Mesendoderm (in vitro differentiated cells): ENCODE measurements at regions not wholly inside any gene's neighbourhood (a gene's known extent, or its start where the extent isn't known, plus 50 kb on each side); places are given as distances from the start of the nearest gene placed in this dataset.

Source experiments
- DNase-seq: peaks from one replicate; pipeline ENCODE4 v3.0.0; 2013
- H2AK5ac ChIP-seq: 2 replicates; pipeline ENCODE4 v1.6.1; 2013; ENCODE audit warnings: low read length, inconsistent platforms
- H2BK120ac ChIP-seq: 2 replicates; pipeline ENCODE4 v1.6.1; 2013; ENCODE audit warnings: low read depth, mild to moderate bottlenecking, low read length, moderate library complexity, mixed read lengths
- H2BK15ac ChIP-seq: replicated peaks from 2 replicates; pipeline ENCODE4 v1.6.1; 2013; ENCODE audit warnings: low read depth, mild to moderate bottlenecking, moderate library complexity
- H2BK5ac ChIP-seq: 2 replicates; pipeline ENCODE4 v1.6.1; 2013; ENCODE audit warnings: low read length, inconsistent platforms
- H3K18ac ChIP-seq: 2 replicates; pipeline ENCODE4 v1.6.1; 2013; ENCODE audit warnings: mild to moderate bottlenecking, low read length, mixed read lengths
- H3K23ac ChIP-seq: one replicate; pipeline ENCODE4 v1.6.1; 2013; ENCODE audit warnings: low read length
- H3K27ac ChIP-seq: 2 replicates; pipeline ENCODE4 v1.5.1; 2013; ENCODE audit warnings: low read depth, mild to moderate bottlenecking, inconsistent platforms, low read length, moderate library complexity
- H3K27me3 ChIP-seq: 2 replicates; pipeline ENCODE4 v1.6.1; 2013; ENCODE audit warnings: low read length, control low read depth, mild to moderate bottlenecking, inconsistent platforms; ENCODE audit not compliant: insufficient read depth, poor library complexity
- H3K36me3 ChIP-seq: 2 replicates; pipeline ENCODE4 v1.6.1; 2013; ENCODE audit warnings: low read length, inconsistent platforms; ENCODE audit not compliant: control insufficient read depth, insufficient read depth
- H3K4ac ChIP-seq: one replicate; pipeline ENCODE4 v1.6.1; 2013; ENCODE audit warnings: low read depth, mild to moderate bottlenecking, low read length, moderate library complexity
- H3K4me1 ChIP-seq: 2 replicates; pipeline ENCODE4 v1.6.1; 2013; ENCODE audit warnings: low read depth, low read length, inconsistent platforms; ENCODE audit not compliant: control insufficient read depth
- H3K4me2 ChIP-seq: 2 replicates; pipeline ENCODE4 v1.6.1; 2013; ENCODE audit warnings: low read length
- H3K4me3 ChIP-seq: 2 replicates; pipeline ENCODE4 v1.5.1; 2013; ENCODE audit warnings: mild to moderate bottlenecking, low read length
- H3K56ac ChIP-seq: one replicate; pipeline ENCODE4 v1.6.1; 2013; ENCODE audit warnings: low read length
- H3K79me1 ChIP-seq: 2 replicates; pipeline ENCODE4 v1.6.1; 2013; ENCODE audit warnings: low read length, inconsistent platforms
- H3K79me2 ChIP-seq: 2 replicates; pipeline ENCODE4 v1.6.1; 2013; ENCODE audit warnings: mild to moderate bottlenecking, low read length; ENCODE audit not compliant: control insufficient read depth, insufficient read depth
- H3K9ac ChIP-seq: 2 replicates; pipeline ENCODE4 v1.6.1; 2013; ENCODE audit warnings: low read length, inconsistent platforms
- H4K5ac ChIP-seq: one replicate; pipeline ENCODE4 v1.6.1; 2013; ENCODE audit warnings: low read length
- H4K8ac ChIP-seq: one replicate; pipeline ENCODE4 v1.6.1; 2013; ENCODE audit warnings: low read depth, mild to moderate bottlenecking, control low read depth, low read length, moderate library complexity
- WGBS: extraction: QIAGEN DNeasy Blood & Tissue Kit; methylation state at CpG from one replicate; pipeline ENCODE4 v1.1.7; 2013; ENCODE audit warnings: low lambda C conversion rate, missing lambda C conversion rate; ENCODE audit not compliant: insufficient coverage; ENCODE audit errors: extremely low coverage; 5-methylcytosine and 5-hydroxymethylcytosine counted together

- Histone ChIP-seq H3K27ac (no peak overlapping the region), H3K23ac (no peak overlapping the region), H3K4me2 (no peak overlapping the region), H3K4me3 (no peak overlapping the region), H2BK5ac (no peak overlapping the region), H3K79me1 (no peaks in the 10 kb centered on the region), H3K9ac (no peak overlapping the region), H2BK120ac (no peak overlapping the region), H2BK15ac (no peak overlapping the region), H4K5ac (no peak overlapping the region), H3K27me3 (no peaks in the 10 kb centered on the region), H2AK5ac (no peak overlapping the region), H3K18ac (no peak overlapping the region), H3K36me3 (no peaks in the 10 kb centered on the region), H3K4me1 (no peaks in the 10 kb centered on the region), H3K4ac (no peak overlapping the region), H3K56ac (no peak overlapping the region), H3K79me2 (no peaks in the 10 kb centered on the region), H4K8ac (no peak overlapping the region)
- no CpG with 5 or more reads among the region's 14 CpGs for WGBS
- no peak for DNase-seq
Measured at GRCh38 chr6:170228946-170229310, 62.0 kb downstream of the DLL1 start.

DNA sequence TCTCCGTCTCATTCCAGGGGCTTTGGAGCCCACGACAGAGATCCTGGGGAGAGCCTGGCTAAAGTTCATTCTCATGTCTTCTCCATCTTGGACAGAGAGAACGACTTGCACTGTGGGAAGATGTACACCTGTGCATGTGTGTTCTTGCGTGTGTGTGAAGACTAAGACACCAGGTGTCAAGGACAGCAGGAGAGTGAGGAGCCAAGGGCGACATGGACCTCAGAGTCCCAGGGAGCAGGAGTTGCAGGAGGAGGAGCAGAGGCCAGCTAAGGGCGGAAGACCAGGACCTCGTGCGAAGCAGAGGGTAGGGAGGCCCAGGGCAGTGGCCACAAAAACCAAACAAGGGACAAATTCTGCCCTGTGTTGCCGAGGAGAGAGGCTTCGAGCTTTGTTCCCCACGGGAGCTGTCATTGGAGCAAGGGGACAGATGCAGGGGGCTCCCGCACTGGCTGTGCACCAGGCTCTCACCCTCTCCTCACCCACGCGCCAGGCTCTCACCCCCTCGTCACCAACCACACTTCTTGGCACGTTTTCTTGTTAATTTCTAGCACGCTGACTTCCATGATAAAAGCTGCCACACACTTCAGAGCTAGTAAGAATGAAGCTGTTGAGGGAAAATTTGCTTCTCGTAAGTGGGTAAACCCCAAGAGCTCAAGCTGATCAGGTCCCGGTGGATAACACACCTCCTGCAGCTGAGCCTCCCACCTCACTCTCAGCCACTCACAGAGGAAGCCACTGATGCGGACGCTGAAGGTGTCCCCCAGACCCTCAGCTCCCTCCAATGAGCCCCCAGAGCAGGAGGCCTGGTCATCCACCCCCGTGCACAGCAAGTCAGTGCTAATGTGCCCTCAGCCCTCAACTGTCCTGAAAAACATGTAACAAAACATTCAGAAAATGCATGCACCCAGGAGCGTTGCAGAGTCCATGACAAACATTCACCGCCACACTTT, 62.6 kb downstream of the DLL1 start:
- H3K36me3 ChIP-seq, result no peaks in the 10 kb centered on the region
- no peak overlapping the region for H3K27ac ChIP-seq
- no peak overlapping the region for H4K8ac ChIP-seq
- no CpG with 5 or more reads among the region's 24 CpGs for WGBS
- no peak overlapping the region for H3K4me2 ChIP-seq
- no peak overlapping the region for H3K18ac ChIP-seq
- no peak overlapping the region for H4K5ac ChIP-seq
- no peak overlapping the region for H2BK15ac ChIP-seq
- no peaks in the 10 kb centered on the region for H3K27me3 ChIP-seq
- H2BK5ac ChIP-seq, result no peak overlapping the region
- no peaks in the 10 kb centered on the region for H3K4me1 ChIP-seq
- no peaks in the 10 kb centered on the region for H3K79me1 ChIP-seq
- no peaks in the 10 kb centered on the region for H3K79me2 ChIP-seq
- H3K23ac ChIP-seq, result no peak overlapping the region
- no peak overlapping the region for H3K4me3 ChIP-seq
- H2AK5ac ChIP-seq, result no peak overlapping the region
- no peak overlapping the region for H3K56ac ChIP-seq
- no peak overlapping the region for H3K9ac ChIP-seq
- no peak for DNase-seq
- no peak overlapping the region for H3K4ac ChIP-seq
- H2BK120ac ChIP-seq, result no peak overlapping the region

- WGBS, result no CpG with 5 or more reads among the region's 14 CpGs
Measured at GRCh38 chr6:170227521-170227983, 63.3 kb downstream of the DLL1 start.

DNA sequence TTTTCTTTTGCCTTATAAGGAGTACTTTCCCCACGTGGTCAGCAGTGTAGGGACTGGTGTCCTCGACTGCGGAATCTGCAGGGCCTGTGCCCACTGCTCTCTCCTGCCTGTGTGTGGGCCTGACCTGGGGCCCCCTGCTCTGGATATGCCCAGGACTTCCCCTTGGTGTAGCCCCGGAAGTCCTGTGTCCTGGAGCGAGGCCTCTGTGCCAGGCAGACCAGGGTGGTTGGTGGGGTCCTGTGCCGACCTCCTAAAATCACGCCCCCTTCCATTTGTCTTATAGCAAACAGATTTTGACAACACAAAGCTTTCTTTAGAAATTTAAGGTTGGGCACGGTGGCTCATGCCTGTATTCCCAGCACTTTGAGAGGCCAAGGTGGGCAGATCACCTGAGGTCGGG, 64.2 kb downstream of the DLL1 start:
- no peak overlapping the region for H2AK5ac ChIP-seq
- H2BK15ac ChIP-seq, result no peak overlapping the region
- WGBS, result no CpG with 5 or more reads among the region's 9 CpGs
- no peak overlapping the region for H3K27ac ChIP-seq
- no peaks in the 10 kb centered on the region for H3K79me2 ChIP-seq
- no peak overlapping the region for H4K8ac ChIP-seq
- H3K23ac ChIP-seq, result no peak overlapping the region
- no peak overlapping the region for H3K56ac ChIP-seq
- no peaks in the 10 kb centered on the region for H3K4me1 ChIP-seq
- H2BK5ac ChIP-seq, result no peak overlapping the region
- H3K4me2 ChIP-seq, result no peak overlapping the region
- H2BK120ac ChIP-seq, result no peak overlapping the region
- no peak overlapping the region for H3K9ac ChIP-seq
- no peak overlapping the region for H4K5ac ChIP-seq
- H3K36me3 ChIP-seq, result no peaks in the 10 kb centered on the region
- H3K27me3 ChIP-seq, result no peaks in the 10 kb centered on the region
- no peak overlapping the region for H3K4ac ChIP-seq
- no peaks in the 10 kb centered on the region for H3K79me1 ChIP-seq
- DNase-seq, result no peak
- no peak overlapping the region for H3K4me3 ChIP-seq
- no peak overlapping the region for H3K18ac ChIP-seq

More at GRCh38 chr6:170227521-170227983, 63.3 kb downstream of the DLL1 start:
- Histone ChIP-seq H4K8ac (no peak overlapping the region), H3K9ac (no peak overlapping the region), H3K18ac (no peak overlapping the region), H2BK15ac (no peak overlapping the region), H3K27ac (no peak overlapping the region), H3K4ac (no peak overlapping the region), H2AK5ac (no peak overlapping the region), H3K56ac (no peak overlapping the region), H4K5ac (no peak overlapping the region), H3K36me3 (no peaks in the 10 kb centered on the region), H3K4me2 (no peak overlapping the region), H3K4me3 (no peak overlapping the region), H3K79me1 (no peaks in the 10 kb centered on the region), H3K4me1 (no peaks in the 10 kb centered on the region), H2BK120ac (no peak overlapping the region), H3K23ac (no peak overlapping the region), H3K27me3 (no peaks in the 10 kb centered on the region), H2BK5ac (no peak overlapping the region), H3K79me2 (no peaks in the 10 kb centered on the region)
- no peak for DNase-seq

GRCh38 chr6:170225852-170226417, 64.9 kb downstream of the DLL1 start:
- Histone ChIP-seq H3K79me2 (no peaks in the 10 kb centered on the region), H2BK15ac (no peak overlapping the region), H3K36me3 (no peaks in the 10 kb centered on the region), H4K8ac (no peak overlapping the region), H3K56ac (no peak overlapping the region), H2AK5ac (no peak overlapping the region), H3K27me3 (no peaks in the 10 kb centered on the region), H3K4me2 (no peak overlapping the region), H3K79me1 (no peaks in the 10 kb centered on the region), H2BK5ac (no peak overlapping the region), H3K4me1 (no peaks in the 10 kb centered on the region), H3K4ac (no peak overlapping the region), H2BK120ac (no peak overlapping the region), H3K23ac (no peak overlapping the region), H4K5ac (no peak overlapping the region), H3K27ac (no peak overlapping the region), H3K18ac (no peak overlapping the region), H3K9ac (no peak overlapping the region), H3K4me3 (no peak overlapping the region)
- no peak for DNase-seq
- no CpG with 5 or more reads among the region's 22 CpGs for WGBS
